Esophagus muscularis mucosa (tissue), 4 donors: ENCODE measurements at regions not wholly inside any gene's neighbourhood (a gene's known extent, or its start where the extent isn't known, plus 50 kb on each side); places are given as distances from the start of the nearest gene placed in this dataset.

Experiments used
- CTCF ChIP-seq, 3 experiments: fragments of 200-600 bp in 2 of 3; fragments of 450-650 bp in 1 of 3; sonication (generic) in 2 of 3; IDR thresholded peaks; one replicate each; pipeline ENCODE4 v1.5.1; 2017 to 2019; ENCODE audit warnings: antibody characterized with exemption in 3 of 3, mild to moderate bottlenecking in 2 of 3, moderate library complexity in 1 of 3
- EP300 ChIP-seq: sonication (generic); formaldehyde crosslinking; IDR thresholded peaks from one replicate; pipeline ENCODE4 v1.6.1; 2017; ENCODE audit warnings: antibody characterized with exemption
- POLR2A ChIP-seq: fragments of 450-650 bp; IDR thresholded peaks from one replicate; pipeline ENCODE4 v1.6.1; 2017; ENCODE audit warnings: antibody characterized with exemption, moderate library complexity, mild to moderate bottlenecking, low read depth
- POLR2AphosphoS5 ChIP-seq, 2 donors: sonication (generic); formaldehyde crosslinking; IDR thresholded peaks; one replicate each; pipeline ENCODE4 v1.6.1; 2017; ENCODE audit warnings: antibody characterized with exemption in 2 of 2

DNA sequence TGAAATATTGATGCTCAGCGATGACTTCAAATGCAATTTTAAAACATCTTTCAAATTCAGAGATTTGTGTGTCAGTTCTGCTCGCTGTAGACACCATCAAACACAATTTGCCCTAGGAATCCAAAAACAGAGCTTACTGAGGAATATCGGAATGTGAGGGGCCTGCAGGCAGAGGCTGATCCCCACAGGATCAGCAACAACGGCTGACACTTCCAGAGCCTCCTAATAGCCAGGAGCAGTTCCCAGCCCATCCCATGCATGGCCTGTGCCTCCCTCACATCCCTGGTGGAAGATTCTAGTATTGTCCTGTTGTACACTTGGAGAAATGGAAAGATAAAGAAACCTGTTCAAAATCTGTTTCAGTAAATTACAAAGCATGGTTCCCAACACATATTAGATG, 129.7 kb upstream of the VWC2 start:
- TF ChIP-seq CTCF (IDR thresholded peaks at IDR 0.05) (no peak), EP300 (no peak), POLR2AphosphoS5 (IDR thresholded peaks at IDR 0.05) (no peak), POLR2A (no peak)
